ENCODE measurements at regions not wholly inside any gene's neighbourhood (a gene's known extent, or its start where the extent isn't known, plus 50 kb on each side); places are given as distances from the start of the nearest gene placed in this dataset.

DNA sequence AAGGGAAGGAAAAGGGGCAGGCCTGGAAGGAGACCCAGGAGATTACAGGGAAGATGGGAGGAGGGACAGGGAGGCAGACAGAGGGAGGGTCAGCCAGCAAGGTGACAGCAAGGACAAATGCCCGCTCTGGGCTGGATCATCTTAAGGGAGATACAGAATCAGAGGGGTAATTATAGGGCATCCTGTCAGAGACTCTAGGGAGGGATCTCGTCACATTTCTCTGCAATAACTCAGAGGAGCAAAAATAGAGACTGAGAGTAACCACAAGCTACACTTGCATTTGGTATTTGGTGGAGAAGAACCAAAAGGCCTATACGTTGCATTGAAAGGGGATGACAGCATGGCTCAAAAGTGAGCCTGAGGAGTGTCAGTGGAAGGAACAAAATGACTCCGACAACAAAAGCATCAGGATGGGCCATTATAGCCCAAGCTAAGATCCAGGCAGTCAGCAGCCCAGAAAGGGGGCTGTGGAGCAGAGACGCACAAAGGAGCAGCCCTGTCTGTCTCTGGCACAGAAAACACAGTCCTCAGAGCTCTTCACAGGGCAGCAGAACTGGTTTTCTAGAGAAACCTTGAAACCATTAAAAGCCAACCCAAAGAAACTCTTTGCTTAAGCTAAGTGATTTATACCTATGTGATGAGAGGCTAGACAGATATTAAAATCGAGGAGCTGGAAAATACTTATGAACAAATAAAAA, 430.2 kb upstream of the VSTM2A start:
- ChIA-PET CTCF (no interaction called here), POLR2A (no interaction called here)
- no peaks in the 10 kb centered on the region for H3K27me3 Mint-ChIP-seq
- H3K4me3 Mint-ChIP-seq, result no peak overlapping the region
- no peaks in the 10 kb centered on the region for H3K36me3 Mint-ChIP-seq
- DNase-seq (no peak), ATAC-seq (replicated peaks in 1 of 4) (no peak)
- no peaks in the 10 kb centered on the region for H3K9me3 ChIP-seq
- peaks cover 10 to 30% (median 15%) of the 10 kb centered on the region in 3 donors for H3K9me3 Mint-ChIP-seq
- H3K27ac ChIP-seq (ENCODE audit: low read length), result no peak overlapping the region
- H3K27ac Mint-ChIP-seq, result no peak overlapping the region
- no peaks in the 10 kb centered on the region for H3K36me3 ChIP-seq (ENCODE audit: control insufficient read depth in 2 of 2, extremely low read depth in 1 of 2, insufficient read depth in 1 of 2, low read length in 1 of 2)
- H3K4me1 ChIP-seq (ENCODE audit: control insufficient read depth in 1 of 2, extremely low read depth in 1 of 2, insufficient read depth in 2 of 2, low read length in 2 of 2), result no peaks in the 10 kb centered on the region
- no peak overlapping the region for H3K4me3 ChIP-seq (ENCODE audit: control insufficient read depth in 1 of 2, extremely low read depth in 1 of 2, low read length in 1 of 2)
- 51% methylated on average over 4 of the region's 6 CpGs for WGBS (ENCODE audit: insufficient coverage)
- no peaks in the 10 kb centered on the region for H3K4me1 Mint-ChIP-seq
- H3K27me3 ChIP-seq (replicated peaks in 1 of 2; ENCODE audit: control insufficient read depth in 2 of 2, extremely low read depth in 1 of 2, insufficient read depth in 2 of 2, low read length in 1 of 2), result no peaks in the 10 kb centered on the region

DNA sequence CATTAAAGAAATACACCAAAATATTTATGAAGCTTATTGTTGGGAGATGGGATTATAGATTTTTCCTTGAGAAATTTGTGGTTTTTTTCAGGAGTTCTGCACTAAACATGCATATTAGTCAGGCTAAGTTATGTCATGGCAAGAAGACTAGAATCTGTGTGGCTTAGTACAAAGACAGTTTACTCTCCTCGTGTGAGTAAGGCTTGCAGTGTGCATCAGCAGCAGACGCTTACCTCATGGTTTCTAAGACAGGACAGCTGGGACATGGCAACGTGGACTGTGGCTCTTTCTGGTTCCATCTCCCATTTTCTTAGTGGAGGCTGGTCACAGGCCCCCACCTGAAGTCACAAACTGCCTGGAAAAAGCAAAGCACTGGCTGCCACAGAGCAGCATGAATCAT, 429.6 kb upstream of the VSTM2A start:
- Mint-ChIP-seq H3K9me3 (peaks cover 11 to 36% (median 15%) of the 10 kb centered on the region in 3 donors), H3K36me3 (no peaks in the 10 kb centered on the region), H3K27me3 (no peaks in the 10 kb centered on the region), H3K4me1 (no peaks in the 10 kb centered on the region), H3K27ac (no peak overlapping the region), H3K4me3 (no peak overlapping the region)
- Histone ChIP-seq H3K4me1 (ENCODE audit: control insufficient read depth in 1 of 2, extremely low read depth in 1 of 2, insufficient read depth in 2 of 2, low read length in 2 of 2) (no peaks in the 10 kb centered on the region), H3K9me3 (peaks cover under 1% of the 10 kb centered on the region), H3K36me3 (ENCODE audit: control insufficient read depth in 2 of 2, extremely low read depth in 1 of 2, insufficient read depth in 1 of 2, low read length in 1 of 2) (no peaks in the 10 kb centered on the region), H3K27me3 (replicated peaks in 1 of 2; ENCODE audit: control insufficient read depth in 2 of 2, extremely low read depth in 1 of 2, insufficient read depth in 2 of 2, low read length in 1 of 2) (no peaks in the 10 kb centered on the region), H3K4me3 (ENCODE audit: control insufficient read depth in 1 of 2, extremely low read depth in 1 of 2, low read length in 1 of 2) (no peak overlapping the region), H3K27ac (ENCODE audit: low read length) (no peak overlapping the region)
- POLR2A ChIA-PET, result no interaction called here
- WGBS (ENCODE audit: insufficient coverage), result 40% methylated on average over 3 of the region's 3 CpGs
- CTCF ChIA-PET, result no interaction called here
- DNase-seq (no peak), ATAC-seq (replicated peaks in 1 of 4) (no peak)

DNA sequence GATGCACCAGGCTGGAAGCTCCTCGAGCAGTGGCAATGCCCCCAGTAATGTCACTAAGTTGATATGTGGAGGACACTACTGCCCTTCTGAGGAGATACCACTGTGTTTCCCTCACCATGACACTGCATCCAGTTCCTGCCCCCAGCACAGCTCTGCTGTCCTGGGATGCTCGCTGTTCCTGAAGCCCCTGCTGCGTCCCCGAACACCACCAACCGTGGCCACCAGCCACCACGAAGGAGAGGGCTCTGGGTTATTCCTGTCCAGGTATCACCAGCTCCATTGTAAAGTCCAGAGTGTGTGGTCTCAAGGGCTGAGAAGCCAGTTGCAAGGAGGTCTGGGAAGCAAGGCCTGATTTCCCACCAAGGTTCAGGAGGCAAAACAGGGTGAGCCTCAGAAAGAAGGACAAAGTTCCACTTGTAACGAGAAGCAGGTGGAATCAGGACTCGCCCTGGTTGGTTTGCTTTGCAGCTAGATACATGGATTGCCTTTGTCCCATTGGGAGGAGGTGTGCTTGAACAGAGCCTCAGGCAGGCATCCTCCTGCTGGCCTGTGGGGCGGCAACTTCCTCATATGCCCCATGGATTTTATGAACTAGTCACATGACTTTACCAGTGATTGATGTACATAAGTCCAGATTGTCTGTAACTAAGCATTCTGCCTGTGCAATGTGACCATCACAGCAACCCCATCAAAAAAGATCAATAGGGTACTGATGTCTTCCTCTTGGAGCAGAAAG, 427.0 kb upstream of the VSTM2A start:
- ChIA-PET CTCF (no interaction called here), POLR2A (no interaction called here)
- no peak for ATAC-seq (replicated peaks in 1 of 4)
- H3K36me3 ChIP-seq (ENCODE audit: control insufficient read depth in 2 of 2, extremely low read depth in 1 of 2, insufficient read depth in 1 of 2, low read length in 1 of 2), result no peaks in the 10 kb centered on the region
- no peak overlapping the region for H3K27ac Mint-ChIP-seq
- H3K9me3 ChIP-seq, result peaks cover 2% of the 10 kb centered on the region
- no peaks in the 10 kb centered on the region for H3K4me1 Mint-ChIP-seq
- no peak overlapping the region for H3K4me3 Mint-ChIP-seq
- no peaks in the 10 kb centered on the region for H3K27me3 Mint-ChIP-seq
- H3K36me3 Mint-ChIP-seq, result no peaks in the 10 kb centered on the region
- H3K4me1 ChIP-seq (ENCODE audit: control insufficient read depth in 1 of 2, extremely low read depth in 1 of 2, insufficient read depth in 2 of 2, low read length in 2 of 2), result no peaks in the 10 kb centered on the region
- peaks cover 10 to 40% (median 17%) of the 10 kb centered on the region in 3 donors for H3K9me3 Mint-ChIP-seq
- 76% methylated on average over 5 of the region's 9 CpGs for WGBS (ENCODE audit: insufficient coverage)
- H3K4me3 ChIP-seq (ENCODE audit: control insufficient read depth in 1 of 2, extremely low read depth in 1 of 2, low read length in 1 of 2), result no peak overlapping the region
- no peak for DNase-seq
- H3K27me3 ChIP-seq (replicated peaks in 1 of 2; ENCODE audit: control insufficient read depth in 2 of 2, extremely low read depth in 1 of 2, insufficient read depth in 2 of 2, low read length in 1 of 2), result no peaks in the 10 kb centered on the region
- no peak overlapping the region for H3K27ac ChIP-seq (ENCODE audit: low read length)

DNA sequence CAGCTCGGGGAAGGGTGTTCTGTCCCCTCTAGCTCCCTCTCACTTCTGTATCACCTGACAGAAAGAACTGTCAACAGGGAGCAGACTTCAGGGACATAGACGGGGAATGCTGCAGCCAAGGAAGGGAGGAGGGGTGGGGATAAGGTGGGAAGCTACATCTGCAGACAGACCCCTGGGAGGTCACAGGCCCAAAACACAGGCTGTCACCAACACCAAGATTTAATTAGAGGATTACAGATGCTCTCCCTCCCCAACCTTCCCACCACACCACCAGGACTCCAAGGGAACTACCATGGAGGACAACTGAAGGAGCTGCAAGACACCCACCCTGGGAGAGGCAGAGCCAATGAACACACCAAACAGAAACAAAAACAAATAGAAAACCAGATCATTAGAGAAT, 425.2 kb upstream of the VSTM2A start:
- no peak for DNase-seq
- no peaks in the 10 kb centered on the region for H3K36me3 ChIP-seq (ENCODE audit: control insufficient read depth in 2 of 2, extremely low read depth in 1 of 2, insufficient read depth in 1 of 2, low read length in 1 of 2)
- ChIA-PET POLR2A (no interaction called here), CTCF (interaction anchor here in 1 of 2 donors (0.6 kb wide), 1 partner anchor 48 kb away, joined by 4 read pairs; no protein-coding TSS in a partner anchor)
- no CpG with 5 or more reads among the region's 2 CpGs for WGBS (ENCODE audit: insufficient coverage)
- H3K4me1 Mint-ChIP-seq, result no peaks in the 10 kb centered on the region
- peaks cover 2% of the 10 kb centered on the region for H3K9me3 ChIP-seq
- H3K9me3 Mint-ChIP-seq, result peaks cover 8 to 35% (median 9%) of the 10 kb centered on the region in 3 donors
- H3K27ac ChIP-seq (ENCODE audit: low read length), result no peak overlapping the region
- H3K27ac Mint-ChIP-seq, result no peak overlapping the region
- no peaks in the 10 kb centered on the region for H3K27me3 Mint-ChIP-seq
- H3K4me3 ChIP-seq (ENCODE audit: control insufficient read depth in 1 of 2, extremely low read depth in 1 of 2, low read length in 1 of 2), result no peak overlapping the region
- H3K27me3 ChIP-seq (replicated peaks in 1 of 2; ENCODE audit: control insufficient read depth in 2 of 2, extremely low read depth in 1 of 2, insufficient read depth in 2 of 2, low read length in 1 of 2), result no peaks in the 10 kb centered on the region
- H3K4me3 Mint-ChIP-seq, result no peak overlapping the region
- H3K4me1 ChIP-seq (ENCODE audit: control insufficient read depth in 1 of 2, extremely low read depth in 1 of 2, insufficient read depth in 2 of 2, low read length in 2 of 2), result no peaks in the 10 kb centered on the region
- no peaks in the 10 kb centered on the region for H3K36me3 Mint-ChIP-seq
- no peak for ATAC-seq (replicated peaks in 1 of 4)

DNA sequence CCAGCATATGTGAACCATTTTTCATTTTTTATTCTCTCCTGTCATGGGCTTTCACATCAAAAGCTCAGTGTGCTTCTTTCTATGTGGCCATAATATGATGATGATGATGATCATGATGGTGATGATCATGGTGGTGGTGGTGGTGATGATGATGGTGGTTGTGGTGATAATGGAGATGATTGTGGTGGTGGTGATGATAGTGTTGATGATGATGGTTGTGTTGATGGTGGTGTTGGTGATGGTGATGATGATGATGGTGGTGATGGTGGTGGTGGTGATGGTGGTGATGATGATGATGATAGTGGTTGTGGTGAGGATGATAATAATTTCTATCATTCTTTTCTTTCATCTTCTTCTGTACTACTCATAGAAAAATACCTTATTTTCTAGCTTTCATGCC, 413.1 kb upstream of the VSTM2A start:
- no peaks in the 10 kb centered on the region for H3K36me3 Mint-ChIP-seq
- CTCF ChIA-PET, result no interaction called here
- H3K27me3 ChIP-seq (replicated peaks in 1 of 2; ENCODE audit: control insufficient read depth in 2 of 2, extremely low read depth in 1 of 2, insufficient read depth in 2 of 2, low read length in 1 of 2), result no peaks in the 10 kb centered on the region
- H3K27me3 Mint-ChIP-seq, result no peaks in the 10 kb centered on the region
- no peak overlapping the region for H3K27ac Mint-ChIP-seq
- peaks cover 19 to 39% (median 34%) of the 10 kb centered on the region in 3 donors for H3K9me3 Mint-ChIP-seq
- no peak overlapping the region for H3K4me3 ChIP-seq (ENCODE audit: control insufficient read depth in 1 of 2, extremely low read depth in 1 of 2, low read length in 1 of 2)
- H3K36me3 ChIP-seq (ENCODE audit: control insufficient read depth in 2 of 2, extremely low read depth in 1 of 2, insufficient read depth in 1 of 2, low read length in 1 of 2), result no peaks in the 10 kb centered on the region
- H3K27ac ChIP-seq (ENCODE audit: low read length), result no peak overlapping the region
- ATAC-seq (replicated peaks in 1 of 4) (no peak), DNase-seq (no peak)
- H3K4me1 Mint-ChIP-seq, result no peaks in the 10 kb centered on the region
- H3K4me3 Mint-ChIP-seq, result no peak overlapping the region
- H3K9me3 ChIP-seq, result no peaks in the 10 kb centered on the region
- no peaks in the 10 kb centered on the region for H3K4me1 ChIP-seq (ENCODE audit: control insufficient read depth in 1 of 2, extremely low read depth in 1 of 2, insufficient read depth in 2 of 2, low read length in 2 of 2)
- POLR2A ChIA-PET, result no interaction called here

DNA sequence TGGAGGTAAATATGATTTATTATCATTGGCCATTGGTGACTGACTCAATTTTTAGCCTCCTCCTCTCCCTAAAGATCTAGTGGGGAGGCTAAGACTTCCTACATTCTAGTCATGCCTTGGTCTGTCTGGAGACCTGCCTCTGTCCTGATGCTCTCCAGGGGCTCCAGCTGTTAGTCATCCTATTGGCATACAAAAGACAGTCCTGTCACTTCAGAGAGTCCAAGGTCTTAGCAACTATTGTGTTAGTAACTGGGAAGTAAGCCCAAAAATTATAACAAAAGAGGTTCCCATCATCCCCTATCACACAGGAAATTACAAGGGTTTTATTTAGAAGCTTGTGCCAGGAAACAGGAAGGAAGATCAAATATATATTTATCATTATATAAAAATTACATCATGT, 400.6 kb upstream of the VSTM2A start:
- H3K27me3 ChIP-seq (replicated peaks in 1 of 2; ENCODE audit: control insufficient read depth in 2 of 2, extremely low read depth in 1 of 2, insufficient read depth in 2 of 2, low read length in 1 of 2), result no peaks in the 10 kb centered on the region
- ChIA-PET CTCF (no interaction called here), POLR2A (no interaction called here)
- no peak overlapping the region for H3K27ac ChIP-seq (ENCODE audit: low read length)
- no peak overlapping the region for H3K27ac Mint-ChIP-seq
- no peak for ATAC-seq (replicated peaks in 1 of 4)
- no peak overlapping the region for H3K4me3 ChIP-seq (ENCODE audit: control insufficient read depth in 1 of 2, extremely low read depth in 1 of 2, low read length in 1 of 2)
- no peaks in the 10 kb centered on the region for H3K4me1 Mint-ChIP-seq
- no peaks in the 10 kb centered on the region for H3K27me3 Mint-ChIP-seq
- H3K36me3 Mint-ChIP-seq, result no peaks in the 10 kb centered on the region
- H3K4me1 ChIP-seq (ENCODE audit: control insufficient read depth in 1 of 2, extremely low read depth in 1 of 2, insufficient read depth in 2 of 2, low read length in 2 of 2), result no peaks in the 10 kb centered on the region
- H3K36me3 ChIP-seq (ENCODE audit: control insufficient read depth in 2 of 2, extremely low read depth in 1 of 2, insufficient read depth in 1 of 2, low read length in 1 of 2), result no peaks in the 10 kb centered on the region
- no peak for DNase-seq
- peaks cover 8 to 32% (median 26%) of the 10 kb centered on the region in 3 donors for H3K9me3 Mint-ChIP-seq
- H3K4me3 Mint-ChIP-seq, result no peak overlapping the region
- H3K9me3 ChIP-seq, result peaks cover 2% of the 10 kb centered on the region

All from T-cell (primary cell).